ENCODE measurements at regions not wholly inside any gene's neighbourhood (a gene's known extent, or its start where the extent isn't known, plus 50 kb on each side); places are given as distances from the start of the nearest gene placed in this dataset.
"Not testable (repeated sequence)": the region's sequence is repeated elsewhere in the genome, so short reads cannot be mapped to it uniquely, and the experiment has no call there.

DNA sequence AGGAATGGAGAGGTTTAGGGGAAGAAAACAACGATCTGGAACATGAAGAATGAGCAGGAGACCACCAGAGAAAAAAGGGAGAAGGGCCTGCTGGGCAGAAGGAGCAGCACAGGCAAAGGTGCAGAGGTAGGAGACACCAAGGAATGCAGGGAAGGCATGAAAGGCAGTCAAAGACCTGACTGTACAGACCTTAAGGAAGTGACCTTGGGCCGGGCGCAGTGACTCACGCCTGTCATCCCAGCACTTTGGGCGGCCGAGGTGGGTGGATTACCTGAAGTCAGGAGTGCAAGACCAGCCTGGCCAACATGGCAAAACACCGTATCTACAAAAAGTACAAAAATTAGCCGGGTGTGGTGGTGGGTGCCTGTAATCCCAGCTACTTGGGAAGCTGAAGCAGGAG, 157.7 kb upstream of the ATP10A start:
- no peak for DNase-seq
- intact Hi-C loops (cut with micrococcal nuclease): no loop called here
- Mint-ChIP-seq H3K27ac (no peak overlapping the region), H3K27me3 (ENCODE audit: low read depth) (peaks cover 7% of the 10 kb centered on the region), H3K4me1 (ENCODE audit: low read depth) (no peaks in the 10 kb centered on the region), H3K9me3 (no peaks in the 10 kb centered on the region), H3K4me3 (no peak overlapping the region), H3K36me3 (ENCODE audit: low read depth) (no peaks in the 10 kb centered on the region)
- CTCF ChIA-PET: no interaction called here

DNA sequence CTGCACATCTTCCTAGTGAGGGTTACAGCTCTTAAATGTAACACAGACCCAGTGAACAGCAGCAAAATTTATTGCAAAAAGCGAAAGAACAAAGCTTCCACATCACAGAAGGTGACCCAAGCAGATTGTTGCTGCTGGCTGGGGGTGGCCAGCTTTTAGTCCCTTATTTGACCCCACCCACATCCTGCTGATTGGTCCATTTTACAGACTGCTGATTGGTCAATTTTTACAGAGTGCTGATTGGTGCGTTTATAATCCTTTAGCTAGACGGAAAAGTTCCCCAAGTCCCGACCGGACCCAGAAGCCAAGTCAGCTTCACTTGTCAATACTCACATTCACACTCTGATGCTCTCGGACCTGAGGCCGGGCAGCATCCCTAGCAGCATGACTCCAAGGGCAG, 154.5 kb upstream of the ATP10A start:
- no peaks in the 10 kb centered on the region for H3K9me3 Mint-ChIP-seq
- no peak overlapping the region for H3K4me3 Mint-ChIP-seq
- intact Hi-C loops (cut with micrococcal nuclease): no loop called here
- no peaks in the 10 kb centered on the region for H3K4me1 Mint-ChIP-seq (ENCODE audit: low read depth)
- peaks cover 11% of the 10 kb centered on the region for H3K27me3 Mint-ChIP-seq (ENCODE audit: low read depth)
- no peak for DNase-seq
- CTCF ChIA-PET: no interaction called here
- no peaks in the 10 kb centered on the region for H3K36me3 Mint-ChIP-seq (ENCODE audit: low read depth)
- no peak overlapping the region for H3K27ac Mint-ChIP-seq

DNA sequence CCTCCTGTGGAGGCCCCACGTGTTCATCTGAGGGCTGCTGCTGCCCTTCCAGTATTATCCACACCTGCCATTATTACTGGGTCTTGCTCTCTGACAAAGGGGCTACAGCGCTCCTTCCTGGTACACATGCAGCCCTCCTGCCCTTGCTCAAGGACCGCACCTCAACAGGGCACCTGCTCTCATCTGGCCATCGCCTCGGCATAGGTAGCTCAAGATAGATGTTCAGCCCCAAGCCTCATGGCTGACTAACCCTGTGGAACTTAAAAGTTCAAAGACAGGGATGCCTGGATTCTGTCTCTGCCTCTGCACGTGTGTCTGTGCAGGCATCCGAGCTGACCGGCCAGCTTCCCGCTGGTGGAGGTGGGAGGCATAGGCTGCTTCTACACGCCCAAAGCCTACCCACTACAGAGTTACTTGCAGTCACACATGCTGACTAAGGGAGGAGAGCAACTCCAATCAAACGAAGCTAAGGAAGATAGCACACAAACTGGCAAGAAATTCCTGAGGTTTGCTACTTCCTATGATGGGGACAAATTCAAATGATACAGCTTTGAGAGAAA, 152.5 kb upstream of the ATP10A start:
- Mint-ChIP-seq H3K27me3 (ENCODE audit: low read depth) (peaks cover 16% of the 10 kb centered on the region), H3K27ac (no peak overlapping the region), H3K4me3 (no peak overlapping the region), H3K36me3 (ENCODE audit: low read depth) (no peaks in the 10 kb centered on the region), H3K4me1 (ENCODE audit: low read depth) (no peaks in the 10 kb centered on the region), H3K9me3 (no peaks in the 10 kb centered on the region)
- DNase-seq: no peak
- intact Hi-C loops (cut with micrococcal nuclease): no loop called here
- CTCF ChIA-PET: no interaction called here

DNA sequence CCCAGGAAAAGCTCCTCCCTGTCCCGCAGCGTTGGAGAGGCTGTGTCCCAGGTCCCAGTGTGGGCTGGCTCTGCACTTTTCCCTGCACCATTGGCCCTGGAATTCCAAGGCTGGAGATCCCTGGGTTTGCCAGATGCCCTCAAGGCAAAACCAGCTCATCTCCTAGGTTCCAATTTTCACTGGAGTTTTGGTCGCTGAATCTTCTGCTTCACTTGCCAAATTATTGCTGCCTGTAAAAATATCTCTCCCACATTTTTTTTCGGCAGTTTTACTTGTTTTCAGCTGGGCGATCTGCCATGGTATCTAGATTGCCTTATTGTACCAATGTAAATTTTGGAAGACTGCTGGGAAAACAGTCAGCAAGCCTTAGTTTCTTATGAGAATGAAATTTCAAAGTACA, 150.9 kb upstream of the ATP10A start:
- Mint-ChIP-seq H3K27me3 (ENCODE audit: low read depth) (peaks cover 16% of the 10 kb centered on the region), H3K4me1 (ENCODE audit: low read depth) (no peaks in the 10 kb centered on the region), H3K9me3 (no peaks in the 10 kb centered on the region), H3K27ac (no peak overlapping the region), H3K36me3 (ENCODE audit: low read depth) (no peaks in the 10 kb centered on the region), H3K4me3 (no peak overlapping the region)
- intact Hi-C loops (cut with micrococcal nuclease): no loop called here
- CTCF ChIA-PET: no interaction called here
- no peak for DNase-seq

DNA sequence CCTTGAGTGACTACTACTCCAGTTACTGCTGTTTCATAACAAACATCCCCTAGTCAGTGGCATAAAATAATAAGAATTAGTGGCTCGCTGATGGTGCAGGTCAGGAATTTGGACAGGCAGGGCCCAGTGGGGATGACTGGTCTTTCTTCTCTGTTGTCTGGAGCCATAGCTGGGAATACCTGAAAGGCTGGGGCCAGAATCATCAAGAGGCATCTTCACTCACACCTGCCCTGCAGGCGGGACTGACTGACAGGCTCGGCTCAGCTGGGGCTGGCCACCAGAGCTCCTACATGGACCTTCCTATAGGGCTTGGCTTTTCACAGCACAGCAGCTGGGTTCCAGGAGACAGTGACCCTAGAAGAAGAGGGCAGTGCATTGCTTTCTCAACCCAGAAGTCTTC, 148.8 kb upstream of the ATP10A start:
- Mint-ChIP-seq H3K4me1 (ENCODE audit: low read depth) (no peaks in the 10 kb centered on the region), H3K36me3 (ENCODE audit: low read depth) (no peaks in the 10 kb centered on the region), H3K9me3 (no peaks in the 10 kb centered on the region), H3K4me3 (no peak overlapping the region), H3K27me3 (ENCODE audit: low read depth) (peaks cover 13% of the 10 kb centered on the region), H3K27ac (no peak overlapping the region)
- intact Hi-C loops (cut with micrococcal nuclease): no loop called here
- DNase-seq: no peak
- CTCF ChIA-PET: no interaction called here

GRCh38 chr15:26007151-26007550, 144.0 kb upstream of the ATP10A start:
- Mint-ChIP-seq H3K27me3 (ENCODE audit: low read depth) (peaks cover 5% of the 10 kb centered on the region), H3K4me1 (ENCODE audit: low read depth) (no peaks in the 10 kb centered on the region), H3K4me3 (no peak overlapping the region), H3K9me3 (no peaks in the 10 kb centered on the region), H3K27ac (no peak overlapping the region), H3K36me3 (ENCODE audit: low read depth) (no peaks in the 10 kb centered on the region)
- DNase-seq: no peak
- CTCF ChIA-PET: no interaction called here
- intact Hi-C loops (cut with micrococcal nuclease): no loop called here

GRCh38 chr15:26001201-26001600, 138.1 kb upstream of the ATP10A start:
- Mint-ChIP-seq H3K27me3 (ENCODE audit: low read depth) (peaks cover 3% of the 10 kb centered on the region), H3K4me1 (ENCODE audit: low read depth) (no peaks in the 10 kb centered on the region), H3K36me3 (ENCODE audit: low read depth) (no peaks in the 10 kb centered on the region), H3K9me3 (peaks cover 3% of the 10 kb centered on the region), H3K27ac (no peak overlapping the region), H3K4me3 (no peak overlapping the region)
- CTCF ChIA-PET: interaction anchor here (0.6 kb wide), 1 partner anchor 38 kb away, joined by 3 read pairs; no protein-coding TSS in a partner anchor
- DNase-seq: no peak
- intact Hi-C loops (cut with micrococcal nuclease): no loop called here

GRCh38 chr15:25993506-25993905, 130.4 kb upstream of the ATP10A start:
- H3K4me1 Mint-ChIP-seq (ENCODE audit: low read depth): no peaks in the 10 kb centered on the region
- intact Hi-C loops (cut with micrococcal nuclease): no loop called here
- peaks cover 13% of the 10 kb centered on the region for H3K27me3 Mint-ChIP-seq (ENCODE audit: low read depth)
- no peaks in the 10 kb centered on the region for H3K36me3 Mint-ChIP-seq (ENCODE audit: low read depth)
- no peak for DNase-seq
- peaks cover 3% of the 10 kb centered on the region for H3K9me3 Mint-ChIP-seq
- H3K27ac Mint-ChIP-seq: no peak overlapping the region
- no peak overlapping the region for H3K4me3 Mint-ChIP-seq
- CTCF ChIA-PET: interaction anchor here (0.6 to 0.7 kb wide), 3 partner anchors 49 to 1425 kb away, joined by 3 to 6 read pairs (median 4); no protein-coding TSS in a partner anchor

DNA sequence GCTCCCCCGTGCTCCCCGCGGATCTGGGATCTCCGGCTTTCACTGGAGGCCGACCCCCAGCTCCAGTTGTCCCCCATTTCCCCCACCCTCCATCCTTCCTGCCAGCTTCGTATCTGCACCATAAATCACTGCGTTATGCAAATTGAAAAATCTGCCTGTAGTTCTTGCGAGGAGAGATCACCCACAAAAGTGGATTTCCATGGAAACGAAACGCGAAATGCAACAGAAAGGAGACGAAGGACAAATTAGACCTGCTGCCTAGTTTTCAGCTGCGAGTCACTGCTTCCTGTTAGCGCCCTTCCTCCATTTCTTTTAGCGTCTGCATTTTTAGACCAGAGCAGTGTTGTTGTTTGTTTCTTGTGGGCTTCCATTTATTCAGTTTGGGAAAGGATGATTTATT, 127.1 kb upstream of the ATP10A start:
- Mint-ChIP-seq H3K27me3 (ENCODE audit: low read depth) (peaks cover 16% of the 10 kb centered on the region), H3K27ac (no peak overlapping the region), H3K9me3 (no peaks in the 10 kb centered on the region), H3K4me1 (ENCODE audit: low read depth) (no peaks in the 10 kb centered on the region), H3K4me3 (no peak overlapping the region), H3K36me3 (ENCODE audit: low read depth) (no peaks in the 10 kb centered on the region)
- CTCF ChIA-PET: no interaction called here
- DNase-seq: no peak
- intact Hi-C loops (cut with micrococcal nuclease): no loop called here

GRCh38 chr15:25989327-25989726, 126.2 kb upstream of the ATP10A start:
- CTCF ChIA-PET: no interaction called here
- Mint-ChIP-seq H3K27ac (no peak overlapping the region), H3K4me3 (no peak overlapping the region), H3K27me3 (ENCODE audit: low read depth) (peaks cover 16% of the 10 kb centered on the region), H3K36me3 (ENCODE audit: low read depth) (no peaks in the 10 kb centered on the region), H3K9me3 (no peaks in the 10 kb centered on the region), H3K4me1 (ENCODE audit: low read depth) (no peaks in the 10 kb centered on the region)
- intact Hi-C loops (cut with micrococcal nuclease): no loop called here
- DNase-seq: peak; percentile 6

DNA sequence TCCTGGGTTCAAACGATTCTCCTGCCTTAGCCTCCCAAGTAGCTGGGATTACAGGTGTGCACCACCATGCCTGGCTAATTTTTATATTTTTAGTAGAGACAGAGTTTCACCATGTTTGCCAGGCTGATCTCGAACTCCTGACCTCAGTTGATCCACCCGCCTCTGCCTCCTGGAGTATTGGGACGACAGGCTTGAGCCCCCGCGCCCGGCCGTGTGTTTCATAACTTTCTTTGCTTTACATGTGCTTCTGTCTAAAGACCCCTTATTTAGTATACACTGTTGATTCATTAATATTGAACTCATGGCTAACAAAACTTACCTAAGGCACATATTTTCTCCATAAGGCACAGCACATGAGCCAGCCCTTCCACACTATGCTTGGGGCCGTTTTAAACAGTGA, 125.6 kb upstream of the ATP10A start:
- H3K4me1 Mint-ChIP-seq (ENCODE audit: low read depth); H3K9me3 Mint-ChIP-seq; CTCF ChIA-PET; DNase-seq; H3K36me3 Mint-ChIP-seq (ENCODE audit: low read depth); H3K4me3 Mint-ChIP-seq; H3K27ac Mint-ChIP-seq; intact Hi-C loops (cut with micrococcal nuclease): not testable (repeated sequence)
- H3K27me3 Mint-ChIP-seq (ENCODE audit: low read depth): peaks cover 16% of the 10 kb centered on the region

DNA sequence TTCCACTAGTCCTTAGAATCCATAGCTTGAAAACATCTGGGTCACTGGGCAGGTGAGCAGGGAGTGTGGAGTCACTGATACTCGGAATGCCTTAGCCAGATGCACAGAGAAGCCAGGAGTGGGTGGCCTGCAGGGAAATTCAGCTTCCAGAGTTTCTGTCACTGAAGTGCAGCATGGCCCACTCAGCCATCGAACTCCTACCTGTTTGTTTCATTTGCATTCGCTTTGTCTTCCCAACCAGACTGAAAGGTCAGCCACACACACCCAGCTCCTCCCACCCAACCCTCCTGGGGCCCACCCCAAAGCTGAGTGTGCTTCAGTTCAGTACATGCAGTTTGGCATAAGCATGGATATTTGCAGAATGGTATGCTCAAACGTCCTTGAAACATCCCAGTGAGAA, 124.5 kb upstream of the ATP10A start:
- H3K27ac Mint-ChIP-seq: no peak overlapping the region
- no peak overlapping the region for H3K4me3 Mint-ChIP-seq
- CTCF ChIA-PET: no interaction called here
- H3K9me3 Mint-ChIP-seq: no peaks in the 10 kb centered on the region
- no peak for DNase-seq
- no peaks in the 10 kb centered on the region for H3K36me3 Mint-ChIP-seq (ENCODE audit: low read depth)
- intact Hi-C loops (cut with micrococcal nuclease): no loop called here
- peaks cover 16% of the 10 kb centered on the region for H3K27me3 Mint-ChIP-seq (ENCODE audit: low read depth)
- no peaks in the 10 kb centered on the region for H3K4me1 Mint-ChIP-seq (ENCODE audit: low read depth)

GRCh38 chr15:25985165-25985564, 122.0 kb upstream of the ATP10A start:
- Mint-ChIP-seq H3K4me3 (no peak overlapping the region), H3K27ac (no peak overlapping the region), H3K36me3 (ENCODE audit: low read depth) (no peaks in the 10 kb centered on the region), H3K27me3 (ENCODE audit: low read depth) (peaks cover 7% of the 10 kb centered on the region), H3K4me1 (ENCODE audit: low read depth) (no peaks in the 10 kb centered on the region), H3K9me3 (no peaks in the 10 kb centered on the region)
- DNase-seq: no peak
- intact Hi-C loops (cut with micrococcal nuclease): no loop called here
- CTCF ChIA-PET: no interaction called here

GRCh38 chr15:25982736-25983135, 119.6 kb upstream of the ATP10A start:
- Mint-ChIP-seq H3K9me3 (no peaks in the 10 kb centered on the region), H3K4me1 (ENCODE audit: low read depth) (no peaks in the 10 kb centered on the region), H3K27me3 (ENCODE audit: low read depth) (peaks cover 6% of the 10 kb centered on the region), H3K36me3 (ENCODE audit: low read depth) (no peaks in the 10 kb centered on the region), H3K4me3 (no peak overlapping the region), H3K27ac (no peak overlapping the region)
- intact Hi-C loops (cut with micrococcal nuclease): no loop called here
- CTCF ChIA-PET: no interaction called here
- no peak for DNase-seq
